Stimulated activated CD4-positive, alpha-beta T cell treated with anti-CD3 and anti-CD28 coated beads, TNF-alpha, amount 100 ng/mL, for 24 hours (primary cell): ENCODE measurements at regions not wholly inside any gene's neighbourhood (a gene's known extent, or its start where the extent isn't known, plus 50 kb on each side); places are given as distances from the start of the nearest gene placed in this dataset.

Experiments used
- DNase-seq, 3 experiments: peaks; one replicate each; pipeline ENCODE4 v3.0.0-alpha.2; 2020; ENCODE audit warnings: low read depth in 3 of 3

DNA sequence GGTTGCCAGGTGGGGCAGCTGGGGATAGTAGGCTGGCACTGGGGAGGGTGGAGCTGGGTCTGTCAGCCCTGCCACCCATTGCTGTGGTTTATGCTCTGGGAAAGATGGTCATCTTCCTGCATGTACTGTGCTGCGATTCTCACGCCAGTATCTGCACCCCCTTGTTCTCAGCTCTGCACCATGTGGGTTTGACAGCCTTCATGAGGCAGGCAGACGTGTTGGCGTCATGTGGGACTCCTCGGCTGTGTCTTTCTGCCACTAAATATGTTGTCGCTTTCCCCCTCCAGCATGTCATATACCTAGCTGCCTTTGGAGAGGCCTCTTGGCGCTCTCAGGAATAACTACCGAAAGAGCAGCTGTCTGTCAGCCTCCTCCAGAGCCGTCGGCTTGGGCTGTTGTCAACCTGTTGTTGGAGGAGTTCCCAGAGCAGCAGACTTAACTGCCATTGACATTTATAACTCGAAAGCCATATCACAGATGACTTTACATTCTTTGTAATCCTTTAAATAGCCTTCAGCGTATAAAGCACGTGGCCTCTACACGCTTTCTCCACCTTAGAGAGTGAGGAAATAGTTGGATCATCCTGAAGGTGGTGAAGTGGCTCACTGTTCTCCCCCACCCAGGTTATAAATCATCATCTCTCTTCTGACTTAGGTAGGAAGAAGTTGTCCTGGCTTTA, 80.4 kb upstream of the MGAT5 start:
- DNase-seq: no peak

- DNase-seq: no peak
These were observed 79.2 kb upstream of the MGAT5 start for GRCh38 chr2:134174711-134175110.

DNA sequence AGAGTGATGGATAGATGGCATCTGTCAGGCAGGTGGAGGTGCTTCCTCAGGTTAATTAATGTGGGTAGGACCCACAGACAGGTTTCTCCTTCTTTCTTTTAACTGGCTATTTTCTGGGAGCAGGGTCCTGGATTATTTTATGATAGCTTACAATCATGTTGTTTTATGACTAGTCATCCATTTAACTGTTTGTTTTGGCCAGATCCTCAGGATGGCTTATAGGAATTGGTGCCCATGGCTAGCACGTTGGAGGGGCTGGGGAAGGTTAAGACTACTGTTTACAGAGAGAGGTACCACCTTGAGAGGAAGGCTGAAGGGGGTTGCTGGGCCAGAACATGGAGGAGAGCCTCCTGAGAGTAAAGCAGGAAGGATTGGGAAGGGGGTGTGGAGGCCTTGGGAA, 78.0 kb upstream of the MGAT5 start:
- no peak for DNase-seq

- no peak for DNase-seq
These were observed 76.4 kb upstream of the MGAT5 start for GRCh38 chr2:134177351-134177931.

DNA sequence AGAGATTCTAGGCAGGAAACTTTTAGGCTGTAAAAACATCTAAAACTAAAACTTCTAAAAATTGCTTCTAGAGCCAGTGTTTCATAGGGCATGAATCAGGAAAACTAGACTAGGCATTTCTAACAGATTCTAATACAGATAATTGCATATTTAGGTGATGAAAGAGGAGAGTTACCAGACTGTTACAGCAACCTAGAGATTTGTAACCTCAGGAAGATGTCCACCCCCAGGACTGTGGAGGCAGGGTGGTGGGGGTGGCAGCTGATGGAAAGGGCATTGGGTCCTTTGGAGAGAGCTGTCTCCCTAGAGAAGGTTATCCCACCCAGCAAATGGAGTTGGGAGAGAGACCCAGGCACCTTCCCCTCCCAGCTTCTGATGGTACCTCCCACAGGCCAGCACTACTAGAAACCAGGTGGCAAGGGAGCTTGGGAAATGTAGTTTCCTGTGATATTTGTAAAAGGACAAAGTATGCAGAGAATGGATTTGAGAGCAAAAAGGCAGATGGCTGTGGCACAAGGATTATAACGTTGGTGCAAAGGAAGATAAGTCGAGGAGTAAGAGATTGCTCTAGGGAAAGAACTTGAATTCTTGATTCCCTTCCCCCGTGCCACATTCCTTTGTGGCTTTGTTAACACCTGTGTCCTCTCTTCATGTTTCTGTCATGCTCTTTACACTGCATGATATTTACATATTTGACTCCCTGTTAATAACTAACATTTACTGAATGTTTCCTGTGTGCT, 75.6 kb upstream of the MGAT5 start:
- DNase-seq: no peak

- DNase-seq: no peak
These were observed 72.7 kb upstream of the MGAT5 start for GRCh38 chr2:134181219-134181618.

DNA sequence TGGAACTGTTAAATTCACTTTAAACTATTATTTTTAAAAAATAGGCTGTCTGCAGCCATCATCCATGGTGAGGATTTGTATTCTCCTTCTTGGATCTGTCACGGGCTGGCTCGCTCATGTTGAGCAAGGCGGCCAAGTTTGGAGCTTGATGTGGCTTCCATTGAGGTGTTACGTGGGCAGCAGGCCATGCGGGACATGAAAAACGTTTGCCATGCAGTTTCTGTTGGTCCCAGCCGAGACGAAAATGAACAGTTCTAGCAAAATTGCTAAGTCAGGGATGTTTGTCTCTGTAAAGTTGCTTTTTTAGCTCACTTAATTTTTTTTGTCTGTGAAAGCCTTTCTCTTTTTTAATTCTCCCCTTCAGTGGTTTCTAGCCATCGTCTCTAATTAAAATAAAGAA, 70.2 kb upstream of the MGAT5 start:
- DNase-seq: no peak

GRCh38 chr2:134185639-134186038, 68.2 kb upstream of the MGAT5 start:
- no peak for DNase-seq

- DNase-seq: no peak
These were observed 64.7 kb upstream of the MGAT5 start for GRCh38 chr2:134189009-134189720.

DNA sequence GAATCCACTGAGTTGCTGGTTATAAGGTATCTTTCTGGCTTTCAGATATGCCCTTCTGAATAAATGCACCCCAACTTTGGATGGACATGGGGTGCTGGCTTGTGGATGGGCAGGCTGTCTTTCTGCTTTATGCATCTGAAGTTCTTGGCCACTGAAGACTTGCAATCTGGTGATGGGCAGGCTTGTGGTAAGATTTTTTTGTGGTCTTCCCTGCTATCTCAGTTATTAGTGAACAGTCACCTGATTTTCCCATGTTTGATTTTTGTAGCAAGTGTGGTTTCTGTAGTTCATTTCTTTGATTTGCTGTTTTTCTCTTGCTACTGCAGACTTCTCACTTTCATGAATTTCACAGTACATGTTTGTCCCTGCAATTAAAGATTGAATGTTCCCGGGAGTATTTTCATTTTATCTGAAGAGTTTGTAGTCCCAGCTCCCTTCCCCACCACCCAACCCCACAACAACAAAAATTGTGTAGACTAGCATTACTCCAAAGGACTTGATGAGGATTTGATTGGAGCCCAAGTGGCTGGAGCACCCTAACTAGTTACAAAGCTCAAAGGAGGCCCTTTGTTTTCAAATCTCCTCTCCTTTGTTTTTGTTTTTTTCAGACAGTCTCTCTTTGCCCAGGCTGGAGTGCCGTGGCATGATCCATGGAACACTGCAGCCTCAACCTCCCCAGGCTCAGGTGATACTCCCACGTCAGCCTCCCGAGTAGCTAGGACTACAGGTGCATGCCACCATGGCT, 63.6 kb upstream of the MGAT5 start:
- no peak for DNase-seq

- DNase-seq: no peak
These were observed 63.1 kb upstream of the MGAT5 start for GRCh38 chr2:134190807-134191203.

- no peak for DNase-seq
These were observed 62.0 kb upstream of the MGAT5 start for GRCh38 chr2:134191835-134192234.

DNA sequence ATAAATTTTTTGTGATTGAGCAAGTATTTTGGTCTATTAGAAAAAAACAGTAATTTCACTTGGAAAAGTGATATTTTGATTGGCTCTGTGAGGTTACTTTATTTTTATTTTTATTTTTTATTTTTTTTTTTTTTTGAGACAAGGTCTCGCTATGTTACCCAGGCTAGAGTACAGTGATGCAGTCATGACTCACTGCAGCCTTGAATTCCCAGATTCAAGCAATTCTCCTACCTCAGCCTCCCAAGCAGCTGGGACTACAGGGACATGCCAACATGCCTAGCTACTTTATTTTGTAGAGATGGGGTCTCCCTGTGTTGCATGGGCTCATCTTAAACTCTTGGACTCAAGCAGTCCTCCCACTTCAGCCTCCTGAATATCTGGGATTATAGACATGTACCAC, 60.9 kb upstream of the MGAT5 start:
- no peak for DNase-seq

- DNase-seq: no peak
These were observed 59.4 kb upstream of the MGAT5 start for GRCh38 chr2:134194519-134194918.

GRCh38 chr2:134195341-134195740, 58.5 kb upstream of the MGAT5 start:
- DNase-seq: no peak

- DNase-seq: no peak
These were observed 56.4 kb upstream of the MGAT5 start for GRCh38 chr2:134197445-134197844.

DNA sequence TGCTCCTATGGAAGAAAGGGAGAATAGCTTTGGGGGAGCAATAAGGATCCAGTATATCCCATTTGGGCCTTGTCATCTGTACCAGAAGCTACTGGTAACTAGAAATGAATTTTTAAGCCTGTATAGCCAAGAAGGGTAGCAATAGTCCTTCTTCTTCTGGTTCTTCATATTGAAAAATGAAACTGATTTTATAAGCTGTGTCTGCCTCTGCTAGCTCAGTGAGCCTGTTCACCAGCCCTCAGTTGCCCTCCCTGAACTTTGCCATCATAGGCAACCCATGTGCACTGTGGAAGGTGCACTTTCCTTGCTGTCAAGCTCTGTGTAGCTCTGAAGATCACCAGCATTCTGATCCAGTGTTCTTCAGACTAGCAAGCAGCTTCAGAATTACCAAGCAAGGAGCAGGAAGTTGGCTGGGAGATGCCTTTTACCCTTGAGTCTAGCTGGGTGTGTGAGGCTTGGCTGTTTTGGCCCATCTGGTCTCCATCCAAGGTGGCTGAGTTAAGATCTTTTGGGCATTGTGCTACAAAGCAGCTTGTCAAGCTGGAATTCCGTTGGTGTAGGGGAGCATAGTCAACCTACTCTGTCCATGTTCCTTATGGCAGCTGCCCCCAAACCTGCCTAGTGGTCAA, 55.8 kb upstream of the MGAT5 start:
- DNase-seq: no peak

DNA sequence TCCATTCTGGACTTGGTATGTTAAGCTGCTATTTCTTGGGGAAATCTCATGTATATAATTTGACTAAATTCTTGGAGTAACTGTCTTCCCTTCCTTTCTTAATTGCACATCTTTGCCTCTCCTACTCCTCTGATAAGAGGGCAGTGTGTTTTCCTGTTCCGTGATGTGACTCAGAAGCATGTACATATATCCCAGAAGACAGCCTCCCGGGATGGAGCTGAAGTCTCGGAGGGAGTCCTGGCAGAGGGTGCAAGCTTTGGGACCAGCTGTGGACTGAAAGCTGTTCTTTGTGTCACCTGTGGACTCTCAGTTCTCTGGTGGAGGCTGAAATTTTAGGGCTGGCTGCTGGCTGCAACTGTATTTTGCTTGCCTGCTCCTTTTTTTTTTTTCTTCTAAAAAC, 54.7 kb upstream of the MGAT5 start:
- no peak for DNase-seq

DNA sequence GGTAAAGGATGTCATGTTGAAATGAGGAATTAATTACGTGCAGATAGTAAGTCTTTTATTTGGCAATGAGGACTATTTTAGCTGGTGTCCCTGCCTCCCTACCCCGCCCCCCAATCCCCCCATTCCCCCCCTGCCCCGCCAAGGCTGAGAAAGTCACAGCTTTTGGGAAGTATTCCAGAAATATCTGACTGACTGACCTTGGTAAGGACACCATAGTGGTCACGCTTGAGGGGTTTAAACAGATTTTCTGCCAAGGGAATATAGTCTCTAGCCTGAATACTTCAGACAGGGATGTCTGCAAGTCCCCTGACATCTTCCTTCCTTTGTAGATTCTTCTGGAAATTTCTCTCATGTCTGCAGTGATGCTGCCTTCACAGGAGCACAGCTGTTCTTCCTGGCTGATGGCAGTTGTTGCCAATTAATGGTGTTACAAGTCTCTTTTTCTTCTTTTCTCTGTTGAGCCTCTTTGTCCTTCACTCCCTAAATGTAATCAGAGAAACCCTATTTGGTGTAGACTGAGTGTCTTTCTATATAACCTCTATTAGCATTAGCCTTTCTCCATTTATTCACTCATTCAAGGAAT, 53.7 kb upstream of the MGAT5 start:
- DNase-seq: no peak

DNA sequence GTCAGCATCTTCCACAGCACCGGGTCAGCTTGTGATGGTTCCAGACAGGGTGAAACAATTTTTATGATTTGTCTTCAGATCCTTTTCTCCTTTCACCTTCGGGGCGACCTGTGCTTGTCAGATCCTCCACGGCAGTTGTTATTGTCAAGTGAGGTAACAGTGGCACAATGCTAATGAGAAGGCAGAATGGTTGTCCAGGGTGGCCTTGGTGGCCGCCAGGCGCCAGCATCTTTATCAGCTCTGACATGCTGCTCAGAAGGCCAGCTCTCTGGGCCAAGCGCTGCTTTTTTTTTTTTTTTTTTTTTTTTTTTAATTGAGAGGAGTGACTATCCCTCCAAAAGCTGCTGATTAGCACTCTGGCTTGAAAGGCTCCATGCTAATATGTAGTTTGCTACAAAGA, 52.3 kb upstream of the MGAT5 start:
- DNase-seq: no peak

DNA sequence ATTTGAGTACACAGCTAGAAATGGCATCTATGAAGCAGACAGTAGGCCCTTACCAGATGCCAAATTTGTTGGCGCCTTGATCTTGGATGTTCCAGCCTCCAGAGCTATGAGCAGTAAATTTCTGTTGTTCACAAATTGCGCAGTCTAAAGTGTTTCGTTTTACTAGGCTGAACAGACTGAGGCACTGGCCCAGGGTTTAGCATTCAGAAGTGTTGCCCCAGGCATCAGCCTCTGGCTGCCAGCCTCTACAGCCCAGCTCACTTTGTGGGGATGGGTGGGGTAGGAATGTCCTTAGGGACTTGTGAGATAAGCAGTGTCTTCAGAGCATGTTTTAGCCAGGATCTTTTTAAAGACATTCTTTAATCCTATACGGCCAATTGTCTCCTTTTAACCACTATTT, 51.5 kb upstream of the MGAT5 start:
- no peak for DNase-seq
